GM18499 (cell line): ENCODE measurements at regions not wholly inside any gene's neighbourhood (a gene's known extent, or its start where the extent isn't known, plus 50 kb on each side); places are given as distances from the start of the nearest gene placed in this dataset.
"Not testable (repeated sequence)": the region's sequence is repeated elsewhere in the genome, so short reads cannot be mapped to it uniquely, and the experiment has no call there.

ENCODE experiments used
- ATAC-seq: cut with Tn5 transposase; IDR thresholded peaks from one replicate; pipeline ENCODE4 v1.9.1; 2021; ENCODE audit warnings: moderate number of reproducible peaks; ENCODE audit not compliant: insufficient read depth, unreplicated experiment

DNA sequence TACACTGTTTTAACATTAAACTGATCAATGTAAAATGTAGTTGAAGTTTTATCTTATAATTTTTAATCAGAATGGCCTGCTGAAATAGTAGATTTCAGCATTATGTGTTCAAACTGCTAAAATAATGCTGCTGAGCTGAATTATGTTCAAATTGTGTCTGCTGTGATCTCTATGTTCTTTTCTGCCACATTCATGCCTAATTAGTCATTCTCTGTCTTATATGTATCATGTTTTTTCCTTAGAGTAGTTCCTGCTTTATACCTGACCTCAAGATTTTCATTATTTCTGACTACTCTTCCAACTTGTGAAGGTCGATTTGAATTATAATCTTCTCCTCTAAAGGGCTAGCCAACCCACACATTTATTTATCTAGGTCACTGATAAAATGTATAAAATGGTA, 476.7 kb upstream of the EPHA7 start:
- ATAC-seq, result no peak

DNA sequence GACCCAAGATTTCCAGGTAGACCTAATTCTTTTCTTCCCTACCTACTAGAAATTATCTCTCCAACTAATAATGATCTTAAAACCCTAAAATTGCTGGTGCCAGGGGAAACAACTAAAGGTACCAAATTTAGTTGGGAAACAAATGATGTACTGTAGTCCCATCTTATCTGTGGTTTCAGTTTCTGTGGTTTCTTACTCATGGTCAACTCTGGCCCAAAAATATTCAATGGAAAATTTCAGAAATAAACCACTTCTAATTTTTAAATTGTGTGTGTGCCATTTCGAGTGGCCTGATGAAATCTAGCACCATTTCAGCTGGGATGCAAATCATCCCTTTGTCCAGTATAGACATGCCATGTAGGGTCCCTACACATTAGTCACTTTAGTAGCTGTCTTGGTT, 475.2 kb upstream of the EPHA7 start:
- ATAC-seq, result no peak

DNA sequence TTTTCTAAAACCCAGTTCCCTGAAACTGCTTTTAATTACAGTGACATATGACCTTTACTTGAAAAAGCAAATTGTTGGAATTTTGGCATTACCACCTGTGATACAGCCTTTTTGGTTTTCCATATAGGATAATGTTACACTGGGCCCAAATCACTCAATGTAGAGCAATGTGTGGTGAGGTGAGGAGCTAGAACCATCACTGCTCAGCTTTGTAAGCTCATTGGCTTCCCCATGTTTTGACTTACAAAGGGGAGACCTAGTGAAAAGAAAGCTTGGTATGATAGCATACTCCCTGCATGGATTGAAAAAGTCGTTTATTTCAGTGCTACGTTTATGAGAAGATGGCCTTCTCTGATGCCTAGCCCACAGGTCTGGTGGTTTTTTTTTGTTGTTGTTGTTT, 470.4 kb upstream of the EPHA7 start:
- no peak for ATAC-seq

DNA sequence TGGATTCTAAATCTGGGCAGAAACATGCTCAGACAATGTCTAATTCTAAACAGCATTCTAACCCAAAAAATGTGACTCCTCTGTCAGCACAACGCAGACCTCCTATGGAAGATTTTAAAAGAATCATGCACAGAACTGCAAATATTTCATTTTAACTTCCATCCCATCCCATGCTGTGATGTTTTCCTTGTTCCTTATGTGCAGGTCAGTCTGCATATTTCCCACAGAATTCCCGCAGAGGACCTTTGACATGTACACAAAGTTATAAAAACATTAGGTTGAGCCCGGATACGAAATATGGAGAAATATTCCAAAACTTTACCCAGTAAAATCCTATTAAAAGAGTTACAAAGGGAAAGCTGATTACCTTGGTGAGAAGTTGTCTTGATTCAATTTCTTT, 467.1 kb upstream of the EPHA7 start:
- ATAC-seq, result no peak

DNA sequence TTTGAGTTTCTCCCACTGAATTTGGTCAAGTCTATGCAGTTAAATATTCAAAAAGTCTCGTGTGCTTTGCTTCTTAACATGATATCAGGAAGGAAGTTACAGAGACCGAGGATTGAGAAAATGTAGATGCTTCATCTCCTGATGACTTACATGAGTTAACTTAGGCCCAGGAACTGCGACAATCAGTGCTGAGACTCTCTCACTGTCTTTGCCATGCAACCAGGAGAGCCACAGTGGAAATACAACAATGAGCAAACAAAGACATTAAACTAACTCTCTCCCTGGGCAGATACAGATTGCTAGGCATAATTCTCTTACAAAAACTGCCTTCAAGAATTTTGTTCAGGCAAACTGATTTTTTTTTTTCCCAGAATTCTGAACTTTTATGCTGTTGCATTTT, 440.6 kb upstream of the EPHA7 start:
- ATAC-seq, result no peak

DNA sequence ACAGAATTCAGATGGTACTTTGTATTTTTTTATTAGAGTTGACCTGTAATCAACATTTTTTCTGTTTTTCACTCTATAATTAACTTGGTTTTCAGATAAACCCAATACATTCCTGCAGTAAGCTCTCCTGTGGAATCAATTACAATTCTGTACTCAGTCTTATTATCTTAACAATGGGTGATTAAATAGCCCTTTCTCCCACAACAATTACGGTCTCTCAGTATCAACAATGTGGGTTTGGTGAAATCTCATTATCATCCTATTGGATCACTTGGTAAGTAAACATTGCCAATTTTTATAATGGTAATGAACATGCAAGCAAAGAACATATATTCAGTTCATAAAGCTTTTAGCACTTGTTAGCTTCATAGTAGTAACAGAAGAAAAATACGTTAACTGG, 438.9 kb upstream of the EPHA7 start:
- ATAC-seq, result no peak

DNA sequence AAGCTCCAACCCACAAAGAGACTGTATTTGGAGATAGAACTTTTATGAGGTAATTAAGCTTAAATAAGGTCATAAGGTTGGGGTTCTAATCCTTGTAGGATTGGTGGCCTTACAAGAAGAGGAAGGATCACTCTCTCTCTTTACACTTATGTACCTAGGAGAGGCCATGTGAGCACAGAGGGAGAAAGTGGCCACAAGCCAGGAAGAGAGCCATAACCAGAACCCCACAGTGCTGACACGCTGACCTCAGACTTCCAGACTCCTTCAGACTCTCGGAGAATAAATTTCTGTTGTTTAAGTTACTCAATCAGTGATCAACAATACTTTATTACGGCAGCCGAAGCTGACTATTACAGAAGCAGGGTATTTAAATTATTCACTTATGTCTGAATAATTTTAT, 430.5 kb upstream of the EPHA7 start:
- ATAC-seq, result no peak

DNA sequence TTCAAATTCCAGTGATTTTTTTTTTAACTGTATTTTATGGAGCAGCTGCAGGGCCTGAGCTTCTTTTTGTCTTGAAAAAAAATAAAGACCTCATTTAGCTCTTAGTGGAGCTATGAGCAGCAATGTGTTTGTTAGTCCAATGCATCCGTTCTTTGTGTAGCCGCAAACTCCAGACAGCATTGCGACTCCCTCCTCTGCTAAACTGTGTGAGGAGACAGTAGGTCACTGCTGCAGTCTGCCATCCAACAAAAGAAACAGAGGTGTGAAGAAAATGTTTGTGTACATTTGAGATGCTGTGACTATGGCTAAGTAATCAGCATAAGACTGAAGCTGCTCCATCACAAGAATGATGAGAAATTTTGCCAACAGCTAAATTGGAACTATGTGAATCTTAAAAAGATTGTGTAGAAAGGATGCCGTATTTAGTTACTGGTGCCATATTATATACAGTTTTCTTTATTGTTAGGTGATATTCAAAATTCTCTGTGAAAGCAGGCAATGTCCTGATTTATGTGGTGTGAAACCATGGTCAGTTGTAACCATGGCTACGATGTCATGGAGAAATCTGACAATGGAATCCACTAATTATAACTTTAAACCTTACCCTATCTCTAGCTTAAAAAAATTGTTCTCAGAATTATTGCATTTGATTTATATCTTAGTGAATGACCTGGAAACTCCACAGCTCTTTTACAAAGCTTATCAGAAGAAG, 428.8 kb upstream of the EPHA7 start:
- no peak for ATAC-seq

DNA sequence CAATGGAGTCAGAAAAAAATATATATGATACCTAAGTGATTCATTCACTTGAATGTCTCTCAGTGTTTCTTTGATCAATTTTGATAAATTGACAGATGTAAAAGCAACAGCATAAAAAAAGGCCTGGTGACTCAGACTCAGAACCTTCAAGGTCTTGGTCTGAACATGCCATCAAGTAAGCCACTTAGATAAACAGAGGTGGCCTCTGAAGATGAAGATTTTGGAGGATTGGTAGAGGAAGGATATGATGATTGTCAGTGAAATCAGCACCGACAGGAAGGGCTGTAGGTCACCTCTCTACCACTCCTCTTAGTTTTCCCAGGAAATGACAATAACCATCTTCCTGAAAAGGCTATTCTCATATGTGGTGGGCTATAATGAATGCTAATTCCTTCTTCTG, 422.8 kb upstream of the EPHA7 start:
- no peak for ATAC-seq

DNA sequence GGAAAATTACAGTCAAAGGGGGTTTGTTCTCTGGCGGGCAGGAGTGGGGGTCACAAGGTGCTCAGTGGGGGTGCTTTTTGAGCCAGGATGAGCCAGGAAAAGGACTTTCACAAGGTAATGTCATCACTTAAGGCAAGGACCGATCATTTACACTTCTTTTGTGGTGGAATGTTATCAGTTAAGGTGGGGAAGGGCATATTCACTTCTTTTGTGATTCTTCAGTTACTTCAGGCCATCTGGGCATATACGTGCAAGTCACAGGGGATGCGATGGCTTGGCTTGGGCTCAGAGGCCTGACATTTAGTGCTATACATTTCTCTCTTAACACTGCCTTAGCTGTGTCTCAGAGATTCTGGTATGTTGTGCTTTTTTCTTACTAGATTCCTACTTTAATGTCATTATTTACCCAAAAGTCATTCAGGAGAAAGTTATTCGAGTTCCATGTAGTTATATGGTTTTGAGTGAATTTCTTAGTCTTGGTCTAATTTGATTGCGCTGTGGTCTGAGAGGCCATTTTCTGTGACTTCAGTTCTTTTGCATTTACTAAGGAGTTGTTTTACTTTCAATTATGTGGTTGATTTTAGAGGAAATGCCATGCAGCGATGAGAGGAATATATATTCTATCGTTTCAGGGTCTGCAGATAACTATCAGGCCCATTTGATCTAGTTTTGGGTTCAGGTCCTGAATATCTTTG, 416.2 kb upstream of the EPHA7 start:
- ATAC-seq, result not testable (repeated sequence)

DNA sequence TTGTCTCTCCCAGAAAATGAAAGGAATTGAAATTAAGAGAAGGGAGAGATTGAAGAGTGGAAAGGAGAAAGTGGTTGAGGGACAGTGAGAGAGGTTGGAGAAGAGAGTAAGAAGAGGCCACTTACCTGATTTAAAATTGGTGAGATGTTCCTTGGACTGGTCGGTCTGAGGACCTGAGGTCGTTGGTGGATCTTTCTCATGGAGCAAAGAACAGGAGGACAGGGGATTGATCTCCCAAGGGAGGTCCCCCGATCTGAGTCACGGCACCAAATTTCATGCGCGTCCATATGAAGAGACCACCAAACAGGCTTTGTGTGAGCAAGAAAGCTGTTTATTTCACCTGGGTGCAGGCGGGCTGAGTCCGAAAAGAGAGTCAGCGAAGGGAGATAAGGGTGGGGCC, 415.7 kb upstream of the EPHA7 start:
- ATAC-seq, result not testable (repeated sequence)

DNA sequence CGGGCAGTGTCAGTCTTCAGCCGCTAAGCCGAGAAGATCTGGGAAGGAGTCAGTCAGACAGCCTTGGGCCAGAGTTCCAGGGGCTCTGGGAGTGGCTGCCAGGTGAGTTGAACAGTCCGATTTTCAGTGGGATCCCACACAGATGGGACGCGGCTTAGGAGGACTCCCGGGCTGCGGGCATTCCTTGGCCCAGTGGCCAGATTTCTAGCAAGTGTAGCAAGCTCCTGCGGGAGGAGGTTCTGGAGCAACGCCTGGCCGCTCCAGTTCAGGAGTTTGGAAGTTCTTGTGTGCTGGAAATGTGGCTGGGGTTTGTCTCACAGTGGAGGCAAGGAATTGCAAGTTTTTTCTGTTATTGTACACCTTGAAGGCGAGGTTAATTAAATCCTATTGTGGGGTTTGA, 414.0 kb upstream of the EPHA7 start:
- not testable (repeated sequence) for ATAC-seq

DNA sequence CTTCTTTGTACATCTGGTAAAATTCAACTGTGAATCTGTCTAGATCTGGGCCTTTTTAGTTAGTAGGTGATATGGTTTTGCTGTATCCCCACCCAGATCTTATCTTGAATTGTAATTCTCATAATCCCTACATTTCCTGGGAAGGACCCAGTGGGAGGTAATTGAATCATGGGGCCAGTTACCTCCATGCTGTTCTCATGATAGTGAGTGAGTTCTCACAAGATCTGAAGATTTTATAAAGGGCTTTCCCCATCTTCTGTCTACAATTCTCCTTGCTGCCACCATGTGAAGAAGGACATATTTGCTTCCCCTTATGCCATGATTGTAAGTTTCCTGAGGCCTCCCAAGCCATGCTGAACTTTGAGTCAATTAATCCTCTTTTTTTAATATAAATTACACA, 410.4 kb upstream of the EPHA7 start:
- ATAC-seq, result not testable (repeated sequence)

DNA sequence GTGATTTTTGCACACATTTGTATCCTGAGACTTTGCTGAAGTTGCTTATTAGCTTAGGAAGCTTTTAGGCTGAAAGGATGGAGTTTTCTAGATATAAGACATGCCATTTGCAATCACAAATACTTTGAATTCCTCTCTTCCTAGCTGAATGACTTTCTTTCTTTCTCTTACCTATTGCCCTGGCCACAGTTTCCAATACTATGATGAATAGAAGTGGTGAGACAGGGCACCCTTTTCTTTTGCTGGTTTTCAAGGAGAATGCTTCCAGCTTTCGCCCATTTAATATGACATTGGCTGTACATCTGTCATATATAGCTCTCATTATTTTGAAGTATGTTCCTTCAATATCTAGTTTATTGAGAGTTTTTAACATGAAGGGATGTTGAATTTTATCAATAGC, 409.6 kb upstream of the EPHA7 start:
- no peak for ATAC-seq

DNA sequence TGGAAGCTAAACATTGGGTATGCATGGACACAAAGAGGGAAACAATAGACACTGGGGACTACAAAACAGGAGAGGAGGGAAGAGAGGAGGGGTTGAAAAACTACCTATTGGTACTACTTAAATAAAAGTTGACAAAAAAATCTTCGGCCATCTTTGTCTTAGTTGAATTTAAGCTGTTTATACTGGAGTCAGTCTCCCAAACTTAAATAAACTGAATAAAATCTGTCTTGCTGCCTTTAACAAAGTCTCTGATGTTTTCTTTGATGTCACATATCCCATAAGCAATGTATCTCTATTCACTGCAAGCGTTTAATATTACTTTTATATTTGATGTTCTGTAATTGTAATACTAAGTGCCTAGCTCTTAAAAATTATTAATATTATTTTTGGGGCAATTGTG, 409.2 kb upstream of the EPHA7 start:
- ATAC-seq, result no peak

DNA sequence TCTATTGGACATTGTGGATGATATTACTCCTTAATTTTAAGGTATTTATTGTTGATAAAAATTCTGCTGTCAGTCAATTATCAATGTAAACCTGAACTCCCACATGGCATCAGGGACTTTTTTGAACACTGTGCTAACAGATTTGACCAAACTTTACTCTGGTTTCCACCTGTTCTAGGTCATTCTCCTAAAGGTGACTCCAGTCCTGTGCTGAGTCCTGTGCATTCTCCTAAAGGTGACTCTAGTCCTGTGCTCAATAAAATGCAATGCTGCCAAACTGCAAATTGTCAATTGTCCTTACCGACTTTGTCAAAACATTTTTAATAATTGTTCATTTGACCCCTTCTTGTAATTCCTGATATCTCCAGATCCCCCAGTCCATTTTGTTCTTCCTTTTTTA, 408.4 kb upstream of the EPHA7 start:
- ATAC-seq, result no peak

DNA sequence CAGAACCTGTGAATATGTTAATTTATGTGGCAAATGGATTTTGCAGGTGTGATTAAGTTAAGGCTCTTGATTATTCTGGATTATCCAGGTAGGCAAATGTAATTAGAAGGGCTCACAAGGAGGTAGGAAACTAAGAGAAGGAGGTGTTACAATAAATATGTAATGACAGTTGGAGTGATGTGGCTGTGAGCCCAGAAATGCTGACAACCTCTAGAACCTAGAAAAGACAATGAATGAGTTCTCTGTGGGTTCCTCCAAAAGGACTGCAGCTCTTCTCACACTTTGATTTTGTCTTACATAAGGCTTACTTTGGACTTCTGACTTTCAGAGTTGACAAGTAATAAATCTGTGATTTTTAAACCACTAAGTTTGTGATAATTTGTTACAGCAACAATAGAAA, 406.6 kb upstream of the EPHA7 start:
- no peak for ATAC-seq

DNA sequence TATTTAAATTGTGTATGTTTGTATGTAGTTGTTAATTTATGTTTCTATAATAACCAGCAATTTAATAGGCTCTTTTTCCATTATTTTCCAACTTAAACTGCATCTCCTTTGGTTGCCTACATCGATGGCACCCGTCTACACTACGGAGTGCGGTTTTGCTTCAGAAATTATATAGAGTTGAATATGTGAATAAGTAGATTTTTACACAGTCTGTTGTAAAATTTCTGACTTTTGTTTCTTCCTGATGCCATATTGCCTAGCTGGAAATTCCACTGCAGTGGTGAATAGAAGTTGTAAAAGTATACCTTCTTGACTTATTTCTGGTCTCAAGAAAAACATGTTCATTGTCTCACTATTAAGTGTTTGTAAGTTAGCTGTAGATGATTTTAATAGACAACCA, 404.1 kb upstream of the EPHA7 start:
- ATAC-seq, result no peak

DNA sequence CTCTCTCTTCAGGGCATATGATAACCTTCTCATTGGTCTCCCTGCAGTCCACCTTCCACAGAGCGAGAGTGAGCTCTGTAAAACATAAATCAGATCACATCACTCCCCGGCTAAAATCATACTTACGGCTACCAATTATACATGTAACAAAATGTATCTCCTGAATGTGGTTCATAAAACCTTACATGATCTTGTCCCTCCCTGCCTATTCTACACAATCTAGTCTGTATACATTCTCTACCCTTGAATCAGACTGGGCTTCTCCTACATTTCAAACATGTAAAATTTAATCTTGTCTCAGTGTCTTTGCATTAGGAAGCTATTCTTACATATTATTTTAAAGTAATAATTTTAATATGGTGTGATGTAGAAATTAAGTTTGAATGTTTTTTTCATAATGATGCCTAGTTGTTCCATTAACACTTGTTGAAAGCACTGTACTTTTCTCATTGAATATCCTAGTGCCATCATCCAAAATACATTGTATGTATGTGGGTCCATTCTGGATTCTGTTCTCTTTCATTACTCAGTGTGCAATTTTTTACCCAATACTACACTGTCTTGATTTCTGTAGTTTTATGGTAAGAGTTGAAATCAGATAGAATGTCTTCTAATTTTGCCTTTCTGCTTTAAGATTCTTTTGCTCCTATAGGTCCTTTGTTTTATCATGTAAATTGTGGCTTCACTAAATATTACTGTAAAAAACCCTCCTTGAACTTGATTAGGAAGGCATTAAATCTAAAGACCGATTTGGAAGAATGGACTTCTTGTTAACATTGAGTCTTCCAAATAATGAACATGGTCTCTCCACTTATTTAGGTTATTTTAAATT, 403.3 kb upstream of the EPHA7 start:
- ATAC-seq, result no peak

DNA sequence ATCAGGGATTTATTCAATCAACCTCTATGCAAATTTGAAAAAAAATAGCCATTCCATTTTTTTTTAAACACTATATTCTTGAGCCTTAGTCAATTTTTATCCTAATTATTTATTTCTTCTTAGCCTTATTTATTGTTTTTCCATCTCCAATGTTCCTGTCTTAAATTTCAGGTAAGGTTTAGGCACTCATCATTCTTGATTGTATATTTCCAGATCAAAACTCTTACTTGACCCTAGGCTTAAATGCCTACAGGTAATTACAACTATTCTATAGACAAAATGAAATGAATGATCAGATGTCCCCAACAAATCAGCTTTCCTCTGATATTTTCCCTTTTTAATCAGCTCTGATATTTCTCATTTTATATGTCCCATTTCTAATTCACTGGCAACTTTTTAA, 402.6 kb upstream of the EPHA7 start:
- ATAC-seq, result no peak

DNA sequence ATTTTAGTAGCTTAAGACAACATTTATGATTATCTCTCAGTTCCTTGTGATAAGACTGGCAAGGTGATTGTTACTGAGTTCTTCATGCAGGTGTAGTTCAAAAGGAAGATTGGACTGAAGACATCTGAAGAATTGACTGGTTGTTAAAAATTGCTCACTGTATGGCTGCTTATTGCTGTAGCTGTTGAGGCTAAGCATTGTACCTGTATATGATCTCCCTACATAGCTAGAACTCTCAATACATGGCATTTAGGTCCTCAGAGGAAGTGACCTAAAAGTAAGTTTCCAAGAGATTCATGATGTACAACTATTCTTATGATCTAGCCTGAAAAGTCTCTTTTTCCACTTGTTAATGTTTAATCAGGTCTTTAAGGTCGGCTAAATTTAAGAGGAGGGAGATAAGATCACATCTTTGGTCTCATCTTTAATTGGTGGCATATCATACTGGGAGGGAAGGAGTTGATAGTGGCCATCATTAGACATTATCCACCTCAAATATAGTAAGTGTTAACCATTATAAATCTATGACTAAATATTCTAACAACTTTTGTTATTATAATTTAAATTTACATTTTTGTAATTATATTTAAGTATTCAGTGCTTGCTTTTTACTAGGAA, 401.2 kb upstream of the EPHA7 start:
- ATAC-seq, result no peak
